ENCODE measurements at regions not wholly inside any gene's neighbourhood (a gene's known extent, or its start where the extent isn't known, plus 50 kb on each side); places are given as distances from the start of the nearest gene placed in this dataset.
"Not testable (repeated sequence)": the region's sequence is repeated elsewhere in the genome, so short reads cannot be mapped to it uniquely, and the experiment has no call there.

GRCh38 chr4:42310806-42311205 lies 86.5 kb upstream of the SHISA3 start (continued):
- no peak for TF ChIP-seq PREB (CRISPR knock-in tag; IDR thresholded peaks at IDR 0.05; ENCODE audit: borderline replicate concordance)
- no peak for TF ChIP-seq CREB1 (CRISPR knock-in tag; IDR thresholded peaks at IDR 0.05)
- TF ChIP-seq CREM (CRISPR knock-in tag; IDR thresholded peaks at IDR 0.05): no peak
- TF ChIP-seq SP1 (CRISPR knock-in tag; conservative IDR thresholded peaks at IDR 0.05): no peak
- no peak for TF ChIP-seq PRRX2 (CRISPR knock-in tag; IDR thresholded peaks at IDR 0.05)
- TF ChIP-seq GABPB1 (CRISPR knock-in tag; IDR thresholded peaks at IDR 0.05): no peak
- TF ChIP-seq IRF2 (CRISPR knock-in tag; IDR thresholded peaks at IDR 0.05; ENCODE audit: borderline replicate concordance, low read depth): no peak
- no peak for TF ChIP-seq RORB (CRISPR knock-in tag; IDR thresholded peaks at IDR 0.05)
- TF ChIP-seq HMGA2 (CRISPR knock-in tag; IDR thresholded peaks at IDR 0.05): no peak
- no peak for TF ChIP-seq ZNF425 (CRISPR knock-in tag; conservative IDR thresholded peaks at IDR 0.05)
- TF ChIP-seq ETV6 (CRISPR knock-in tag; IDR thresholded peaks at IDR 0.05): no peak
- no peak for TF ChIP-seq MAX (CRISPR knock-in tag; IDR thresholded peaks at IDR 0.05)

GRCh38 chr4:42311591-42311990 lies 85.7 kb upstream of the SHISA3 start:
- POLR2A ChIA-PET: no interaction called here
- peaks cover 13% of the 10 kb centered on the region for H3K36me3 Mint-ChIP-seq
- H3K9me3 Mint-ChIP-seq: peaks cover 18% of the 10 kb centered on the region
- no peak for TF ChIP-seq ZNF425 (CRISPR knock-in tag; conservative IDR thresholded peaks at IDR 0.05)
- TF ChIP-seq IRF2 (CRISPR knock-in tag; IDR thresholded peaks at IDR 0.05; ENCODE audit: borderline replicate concordance, low read depth): no peak
- TF ChIP-seq ZNF281 (CRISPR knock-in tag; IDR thresholded peaks at IDR 0.05): no peak
- TF ChIP-seq CREB1 (CRISPR knock-in tag; IDR thresholded peaks at IDR 0.05): no peak
- no peak for TF ChIP-seq STAT6 (CRISPR knock-in tag; conservative IDR thresholded peaks at IDR 0.05; ENCODE audit: low read depth)
- TF ChIP-seq ZNF263 (CRISPR knock-in tag; IDR thresholded peaks at IDR 0.05; ENCODE audit: low read depth): no peak
- TF ChIP-seq RELA (CRISPR knock-in tag; IDR thresholded peaks at IDR 0.05; ENCODE audit: borderline replicate concordance): no peak
- no peak for DNase-seq (ENCODE audit: low spot score)
- H3K27me3 Mint-ChIP-seq (ENCODE audit: low read depth): peaks cover 13% of the 10 kb centered on the region
- no peak overlapping the region for H3K27ac Mint-ChIP-seq
- peaks cover 50% of the 10 kb centered on the region for H3K4me1 Mint-ChIP-seq
- no peak overlapping the region for H3K4me3 Mint-ChIP-seq
- CTCF ChIA-PET: no interaction called here
- ATAC-seq: no peak

- H3K27ac Mint-ChIP-seq; CTCF ChIA-PET; ATAC-seq; H3K4me3 Mint-ChIP-seq; POLR2A ChIA-PET; DNase-seq (ENCODE audit: low spot score): not testable (repeated sequence)
- peaks cover 13% of the 10 kb centered on the region for H3K27me3 Mint-ChIP-seq (ENCODE audit: low read depth)
- H3K36me3 Mint-ChIP-seq: peaks cover 13% of the 10 kb centered on the region
- peaks cover 62% of the 10 kb centered on the region for H3K4me1 Mint-ChIP-seq
- peaks cover 18% of the 10 kb centered on the region for H3K9me3 Mint-ChIP-seq
Observed at GRCh38 chr4:42313420-42313819, 83.9 kb upstream of the SHISA3 start.

Measured in WTC11 (cell line).